ENCODE measurements at regions not wholly inside any gene's neighbourhood (a gene's known extent, or its start where the extent isn't known, plus 50 kb on each side); places are given as distances from the start of the nearest gene placed in this dataset.

DNA sequence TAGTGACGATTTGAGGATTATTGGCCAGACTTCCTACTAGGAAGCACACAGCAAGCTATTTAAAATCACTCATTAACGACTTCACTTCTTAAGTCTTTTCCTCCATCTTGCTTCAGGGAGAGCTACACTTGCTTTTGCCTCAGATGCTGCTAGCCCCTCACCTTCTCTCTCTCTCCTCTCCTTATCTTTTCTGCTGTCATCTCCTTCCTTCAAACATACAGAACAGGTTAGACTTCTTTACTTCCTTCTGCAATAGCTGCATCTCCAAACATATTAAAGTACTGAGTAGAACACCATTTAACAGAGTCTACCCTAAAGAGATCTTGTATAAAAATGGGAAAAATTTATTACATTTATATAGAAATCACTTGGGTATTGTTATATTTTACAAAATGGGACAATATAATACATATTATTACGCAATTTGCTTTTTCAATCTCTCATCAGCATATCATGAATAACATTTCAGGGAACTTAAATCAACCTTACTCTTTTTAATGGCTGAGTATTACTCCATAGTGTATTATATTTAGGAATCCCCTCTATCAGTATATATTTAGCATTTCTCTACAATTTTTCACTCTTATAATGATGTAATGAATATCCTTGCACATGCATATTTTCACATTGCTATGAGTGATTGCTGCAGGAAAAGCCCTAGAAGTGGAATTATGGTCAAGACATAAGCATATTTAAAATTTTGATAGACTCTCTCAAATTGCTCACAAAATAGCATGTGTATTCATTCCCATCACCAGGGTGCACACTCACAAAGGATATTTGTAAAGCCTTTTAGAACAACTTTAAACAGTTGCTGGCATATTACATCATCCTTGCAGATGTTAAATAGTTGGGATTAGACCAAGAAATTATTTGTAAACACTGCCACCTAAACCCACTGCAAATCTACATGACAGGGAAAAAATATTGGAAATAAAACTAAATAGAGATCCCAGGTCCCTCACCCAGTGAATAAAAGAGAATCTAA lies 164.5 kb upstream of the NFIB start:
- no peak overlapping the region for H3K4me3 ChIP-seq (ENCODE audit: low read depth, low read length)
- DNase-seq (ENCODE audit: low read depth): no peak
- TF ChIP-seq, protein P1, sequence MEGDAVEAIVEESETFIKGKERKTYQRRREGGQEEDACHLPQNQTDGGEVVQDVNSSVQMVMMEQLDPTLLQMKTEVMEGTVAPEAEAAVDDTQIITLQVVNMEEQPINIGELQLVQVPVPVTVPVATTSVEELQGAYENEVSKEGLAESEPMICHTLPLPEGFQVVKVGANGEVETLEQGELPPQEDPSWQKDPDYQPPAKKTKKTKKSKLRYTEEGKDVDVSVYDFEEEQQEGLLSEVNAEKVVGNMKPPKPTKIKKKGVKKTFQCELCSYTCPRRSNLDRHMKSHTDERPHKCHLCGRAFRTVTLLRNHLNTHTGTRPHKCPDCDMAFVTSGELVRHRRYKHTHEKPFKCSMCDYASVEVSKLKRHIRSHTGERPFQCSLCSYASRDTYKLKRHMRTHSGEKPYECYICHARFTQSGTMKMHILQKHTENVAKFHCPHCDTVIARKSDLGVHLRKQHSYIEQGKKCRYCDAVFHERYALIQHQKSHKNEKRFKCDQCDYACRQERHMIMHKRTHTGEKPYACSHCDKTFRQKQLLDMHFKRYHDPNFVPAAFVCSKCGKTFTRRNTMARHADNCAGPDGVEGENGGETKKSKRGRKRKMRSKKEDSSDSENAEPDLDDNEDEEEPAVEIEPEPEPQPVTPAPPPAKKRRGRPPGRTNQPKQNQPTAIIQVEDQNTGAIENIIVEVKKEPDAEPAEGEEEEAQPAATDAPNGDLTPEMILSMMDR (IDR thresholded peaks at IDR 0.05; ENCODE audit: low read depth, low read length, missing control alignments): no peak

DNA sequence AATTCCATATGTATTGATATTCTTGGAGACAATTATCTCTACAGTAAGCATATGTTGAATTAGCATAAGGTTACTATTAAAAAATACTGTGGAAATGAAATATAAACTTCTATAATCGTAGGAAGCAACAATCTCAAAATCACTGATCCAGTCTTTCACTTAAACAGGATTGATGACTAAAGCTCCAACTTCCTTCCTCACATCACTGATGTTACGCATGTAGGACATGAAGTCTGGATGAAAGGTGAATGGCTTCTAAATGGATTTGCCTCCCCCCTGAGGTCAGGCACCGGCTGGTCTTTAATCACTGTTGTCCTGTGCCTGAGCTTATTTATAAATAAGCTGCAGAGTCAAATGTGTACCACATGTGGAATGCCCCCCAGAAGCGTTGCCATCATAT lies 157.1 kb upstream of the NFIB start:
- no peak overlapping the region for H3K4me3 ChIP-seq (ENCODE audit: low read depth, low read length)
- no peak for DNase-seq (ENCODE audit: low read depth)
- TF ChIP-seq, protein P1 (IDR thresholded peaks at IDR 0.05; ENCODE audit: low read depth, low read length, missing control alignments): no peak

DNA sequence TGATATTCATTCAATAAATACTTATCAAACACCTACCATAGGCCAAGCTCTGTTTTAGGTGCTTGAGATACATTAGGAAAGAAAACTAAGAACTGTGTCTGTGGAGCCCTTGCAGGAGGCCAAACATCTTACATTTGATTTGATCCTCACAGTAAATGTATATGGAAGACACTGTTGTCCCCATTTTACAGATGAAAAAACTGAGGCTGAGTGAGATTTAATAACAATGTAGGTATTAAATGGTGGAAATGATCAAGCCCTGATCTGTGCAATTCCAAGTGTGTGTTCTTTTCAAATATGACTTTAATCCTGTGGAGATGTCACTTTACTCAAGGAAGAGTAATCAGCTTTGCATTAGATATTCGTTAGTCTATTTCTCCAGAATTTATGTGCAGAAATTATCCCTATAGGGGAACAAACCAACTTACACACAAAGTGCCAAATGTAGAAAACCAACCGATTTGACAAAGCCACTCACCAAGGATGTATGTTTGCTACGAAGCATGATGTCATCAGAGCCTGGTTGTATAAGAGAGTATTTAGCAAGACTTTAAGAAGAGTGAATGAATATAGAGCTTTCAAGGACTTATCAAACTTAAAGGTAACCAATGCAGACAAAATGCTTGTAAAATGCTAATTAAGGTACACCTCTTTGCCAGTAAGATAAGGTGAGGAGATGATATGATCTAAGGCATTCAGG lies 153.9 kb upstream of the NFIB start:
- TF ChIP-seq, protein P1 (IDR thresholded peaks at IDR 0.05; ENCODE audit: low read depth, low read length, missing control alignments): no peak
- no peak overlapping the region for H3K4me3 ChIP-seq (ENCODE audit: low read depth, low read length)
- DNase-seq (ENCODE audit: low read depth): no peak

DNA sequence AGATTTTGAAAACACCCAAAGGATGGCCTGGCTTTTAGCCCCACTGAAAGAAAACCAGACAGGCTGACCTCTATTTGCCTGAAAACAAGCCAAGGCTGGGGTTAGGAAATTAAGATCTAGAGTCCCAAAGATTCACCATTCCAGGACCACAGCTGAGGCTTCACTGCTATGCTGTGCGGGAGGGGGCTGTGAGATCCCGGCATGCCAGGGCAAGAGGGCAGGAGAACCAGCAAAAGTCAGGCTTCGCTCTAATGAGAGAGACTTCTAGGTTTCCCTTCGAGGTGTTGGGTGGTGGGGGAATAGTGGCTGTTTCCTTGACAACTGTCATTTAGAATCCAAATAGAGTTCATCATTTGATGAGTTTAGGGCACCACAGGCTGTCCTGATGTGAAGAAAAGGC lies 152.9 kb upstream of the NFIB start:
- TF ChIP-seq, protein P1 (IDR thresholded peaks at IDR 0.05; ENCODE audit: low read depth, low read length, missing control alignments): no peak
- no peak overlapping the region for H3K4me3 ChIP-seq (ENCODE audit: low read depth, low read length)
- no peak for DNase-seq (ENCODE audit: low read depth)

DNA sequence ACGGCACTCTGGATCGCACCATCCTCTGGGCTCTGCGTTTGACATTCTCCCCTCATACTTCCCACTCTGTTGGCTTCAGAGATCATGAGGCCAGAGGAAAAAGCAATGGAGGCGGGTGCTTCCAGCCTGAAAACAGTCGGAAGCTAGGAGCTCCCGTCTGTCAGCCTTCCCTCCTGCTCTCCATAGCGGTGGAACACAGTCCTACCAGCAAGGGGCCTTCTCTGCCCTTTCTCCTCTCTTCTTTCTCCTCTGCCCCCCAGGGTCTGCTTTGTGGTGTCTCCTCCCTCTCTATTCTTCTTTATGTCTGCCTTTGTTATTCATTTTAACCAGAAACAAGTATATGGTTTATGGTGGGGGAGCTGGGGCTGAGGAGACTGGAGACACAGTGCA lies 152.5 kb upstream of the NFIB start:
- H3K4me3 ChIP-seq (ENCODE audit: low read depth, low read length): no peak overlapping the region
- TF ChIP-seq, protein P1 (IDR thresholded peaks at IDR 0.05; ENCODE audit: low read depth, low read length, missing control alignments): no peak
- no peak for DNase-seq (ENCODE audit: low read depth)

DNA sequence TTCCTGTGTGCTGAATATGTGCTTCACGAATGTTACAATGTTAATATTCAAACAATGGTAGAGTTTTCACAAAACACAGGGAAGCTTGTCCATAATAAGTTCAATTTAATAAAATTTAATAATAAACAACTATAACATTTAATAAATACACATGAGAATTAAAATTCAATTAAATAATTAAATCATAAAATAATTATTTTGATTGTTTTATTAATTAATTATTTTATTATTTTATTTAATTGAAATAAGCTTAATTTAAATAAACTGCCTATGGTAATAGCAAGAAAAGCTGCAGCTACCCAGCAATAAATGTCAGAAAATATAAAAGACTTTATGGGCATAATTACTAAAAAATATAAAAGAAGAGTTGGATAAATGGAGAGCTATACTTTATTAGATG lies 149.0 kb upstream of the NFIB start:
- TF ChIP-seq, protein P1 (IDR thresholded peaks at IDR 0.05; ENCODE audit: low read depth, low read length, missing control alignments): no peak
- H3K4me3 ChIP-seq (ENCODE audit: low read depth, low read length): no peak overlapping the region
- no peak for DNase-seq (ENCODE audit: low read depth)
